T-cell (primary cell): ENCODE measurements at regions not wholly inside any gene's neighbourhood (a gene's known extent, or its start where the extent isn't known, plus 50 kb on each side); places are given as distances from the start of the nearest gene placed in this dataset.
A peak's percentile ranks its signal among the peaks of the same experiment; 100 is the strongest.

ENCODE experiments used
- ATAC-seq, 4 experiments: fragments of 200-7000 bp in 3 of 4; fragments of 150-1000 bp in 1 of 4; cut with Tn5 transposase; replicated peaks in 1 of 4; 1 replicate in 3 of 4; 2 replicates in 1 of 4; pipeline ENCODE4 v1.10.0; 2021; ENCODE audit warnings: moderate library complexity in 3 of 4, mild to moderate bottlenecking in 2 of 4, moderate number of reproducible peaks in 1 of 4
- CTCF ChIA-PET, 2 donors: fragments of 300-600 bp; sonication (Branson Sonifier 250); formaldehyde crosslinking; loops; one replicate each; lab custom pipeline; 2022; ENCODE audit warnings: antibody characterized with exemption in 2 of 2; lab: Charles Lee
- POLR2A ChIA-PET, 2 donors: fragments of 300-600 bp; sonication (Branson Sonifier 250); formaldehyde crosslinking; loops; one replicate each; lab custom pipeline; 2022; ENCODE audit warnings: antibody characterized with exemption in 2 of 2; lab: Charles Lee
- DNase-seq, 35 experiments: peaks; one replicate each; pipeline versions ENCODE4 v3.0.0 to v3.0.0-alpha.2; 2013 to 2023
- H3K27ac ChIP-seq: one replicate; pipeline ENCODE4 v1.5.1; 2013; ENCODE audit warnings: low read length
- H3K27me3 ChIP-seq, 2 experiments: replicated peaks in 1 of 2; 1 replicate in 1 of 2; 2 replicates in 1 of 2; pipeline versions ENCODE4 v1.6.1 to v1.7.0; 2013; ENCODE audit warnings: low read length in 1 of 2, mixed read lengths in 1 of 2; ENCODE audit not compliant: control insufficient read depth in 2 of 2, insufficient read depth in 2 of 2; ENCODE audit errors: extremely low read depth in 1 of 2
- H3K36me3 ChIP-seq, 2 donors: 1 replicate in 1 of 2; 2 replicates in 1 of 2; pipeline versions ENCODE4 v1.6.1 to v1.7.0; 2013; ENCODE audit warnings: low read length in 1 of 2; ENCODE audit not compliant: control insufficient read depth in 2 of 2, insufficient read depth in 1 of 2; ENCODE audit errors: extremely low read depth in 1 of 2
- H3K4me1 ChIP-seq, 2 experiments: 1 replicate in 1 of 2; 2 replicates in 1 of 2; pipeline versions ENCODE4 v1.6.1 to v1.7.0; 2013; ENCODE audit warnings: low read length in 2 of 2, mixed read lengths in 1 of 2; ENCODE audit not compliant: insufficient read depth in 2 of 2, control insufficient read depth in 1 of 2; ENCODE audit errors: extremely low read depth in 1 of 2
- H3K4me3 ChIP-seq, 2 donors: 1 replicate in 1 of 2; 2 replicates in 1 of 2; pipeline versions ENCODE4 v1.5.1 to v1.7.0; 2013; ENCODE audit warnings: mild to moderate bottlenecking in 2 of 2, low read length in 1 of 2, moderate library complexity in 1 of 2; ENCODE audit not compliant: control insufficient read depth in 1 of 2; ENCODE audit errors: extremely low read depth in 1 of 2
- H3K9me3 ChIP-seq: 2 replicates; pipeline ENCODE4 v1.7.0; 2013
- H3K27ac Mint-ChIP-seq, 2 donors: one replicate each; pipeline ENCODE4 v1.8.0; 2020 to 2021; ENCODE audit warnings: mild to moderate bottlenecking in 2 of 2, mixed read lengths in 2 of 2
- H3K27me3 Mint-ChIP-seq, 2 donors: one replicate each; pipeline ENCODE4 v1.8.0; 2021 to 2022; ENCODE audit warnings: mixed read lengths in 2 of 2
- H3K36me3 Mint-ChIP-seq: one replicate; pipeline ENCODE4 v1.8.0; 2021; ENCODE audit warnings: mixed read lengths
- H3K4me1 Mint-ChIP-seq, 3 donors: one replicate each; pipeline ENCODE4 v1.8.0; 2020 to 2022; ENCODE audit warnings: mixed read lengths in 3 of 3, mild to moderate bottlenecking in 1 of 3
- H3K4me3 Mint-ChIP-seq, 3 donors: one replicate each; pipeline ENCODE4 v1.8.0; 2020 to 2022; ENCODE audit warnings: mild to moderate bottlenecking in 3 of 3, mixed read lengths in 3 of 3, moderate library complexity in 3 of 3
- H3K9me3 Mint-ChIP-seq, 3 donors: one replicate each; pipeline ENCODE4 v1.8.0; 2020 to 2022; ENCODE audit warnings: mixed read lengths in 3 of 3
- WGBS: methylation state at CpG from one replicate; pipeline ENCODE4 v1.1.5; 2013; ENCODE audit warnings: missing lambda C conversion rate; ENCODE audit not compliant: insufficient coverage; 5-methylcytosine and 5-hydroxymethylcytosine counted together

- H3K4me3 Mint-ChIP-seq, result no peak overlapping the region
- H3K27ac Mint-ChIP-seq, result no peak overlapping the region
Observed at GRCh38 chr2:226673314-226673723, 126.3 kb downstream of the IRS1 start.

DNA sequence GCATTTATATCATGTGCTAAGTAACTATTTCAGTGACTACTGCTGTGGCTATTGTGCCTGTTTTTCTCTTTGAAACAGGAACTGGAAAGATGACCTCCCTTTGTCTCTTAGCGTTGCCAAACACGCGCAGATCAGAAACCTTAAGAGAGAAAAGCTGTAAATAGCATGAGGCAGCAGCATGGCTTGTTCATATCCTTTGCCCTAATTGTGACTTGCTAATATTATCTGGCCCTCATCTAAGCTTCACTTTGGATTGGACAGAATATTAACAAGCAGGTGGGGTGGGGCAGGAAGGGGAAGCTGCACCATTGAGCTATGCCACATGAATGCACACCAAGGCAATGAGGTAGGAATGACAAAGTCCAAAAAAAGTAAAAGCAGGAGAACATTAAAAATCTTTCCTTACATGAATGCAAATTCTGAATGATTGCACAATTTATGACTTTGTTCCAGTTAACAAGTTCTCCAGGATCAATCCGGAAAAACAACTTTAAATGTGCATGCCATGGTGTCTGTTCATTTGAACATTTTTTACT lies 128.4 kb downstream of the IRS1 start:
- no peak for ATAC-seq
- POLR2A ChIA-PET, result no interaction called here
- peaks cover 7 to 14% (median 12%) of the 10 kb centered on the region in 3 donors for H3K4me1 Mint-ChIP-seq
- H3K36me3 ChIP-seq, result no peaks in the 10 kb centered on the region
- H3K27me3 ChIP-seq, result peaks cover 0 to 3% of the 10 kb centered on the region in 2 experiments
- H3K36me3 Mint-ChIP-seq, result no peaks in the 10 kb centered on the region
- no peak overlapping the region for H3K4me3 Mint-ChIP-seq
- CTCF ChIA-PET, result no interaction called here
- peaks cover 25 to 31% of the 10 kb centered on the region in 2 donors for H3K27me3 Mint-ChIP-seq
- H3K4me1 ChIP-seq, result no peaks in the 10 kb centered on the region
- H3K4me3 ChIP-seq, result no peak overlapping the region
- no peaks in the 10 kb centered on the region for H3K9me3 ChIP-seq
- no peaks in the 10 kb centered on the region for H3K9me3 Mint-ChIP-seq
- H3K27ac Mint-ChIP-seq, result no peak overlapping the region
- DNase-seq, result no peak
- H3K27ac ChIP-seq, result no peak overlapping the region
- WGBS, result no CpG with 5 or more reads among the region's 4 CpGs

More at GRCh38 chr2:226673314-226673723, 126.3 kb downstream of the IRS1 start:
- no peaks in the 10 kb centered on the region for H3K36me3 ChIP-seq
- Mint-ChIP-seq H3K4me1 (peaks cover 7 to 14% (median 12%) of the 10 kb centered on the region in 3 donors), H3K36me3 (no peaks in the 10 kb centered on the region), H3K27me3 (peaks cover 25 to 30% of the 10 kb centered on the region in 2 donors), H3K9me3 (no peaks in the 10 kb centered on the region)
- no peak overlapping the region for H3K27ac ChIP-seq
- CTCF ChIA-PET, result interaction anchor here in 1 of 2 donors (1.4 kb wide), 1 partner anchor 10 kb away, joined by 3 read pairs; no protein-coding TSS in a partner anchor
- POLR2A ChIA-PET, result no interaction called here
- no peaks in the 10 kb centered on the region for H3K4me1 ChIP-seq
- peaks cover 0 to 3% of the 10 kb centered on the region in 2 experiments for H3K27me3 ChIP-seq
- 8% methylated on average over 2 of the region's 4 CpGs for WGBS
- peak in 1 of 35 experiments; percentile 5 for DNase-seq
- no peak overlapping the region for H3K4me3 ChIP-seq
- no peaks in the 10 kb centered on the region for H3K9me3 ChIP-seq
- no peak for ATAC-seq

DNA sequence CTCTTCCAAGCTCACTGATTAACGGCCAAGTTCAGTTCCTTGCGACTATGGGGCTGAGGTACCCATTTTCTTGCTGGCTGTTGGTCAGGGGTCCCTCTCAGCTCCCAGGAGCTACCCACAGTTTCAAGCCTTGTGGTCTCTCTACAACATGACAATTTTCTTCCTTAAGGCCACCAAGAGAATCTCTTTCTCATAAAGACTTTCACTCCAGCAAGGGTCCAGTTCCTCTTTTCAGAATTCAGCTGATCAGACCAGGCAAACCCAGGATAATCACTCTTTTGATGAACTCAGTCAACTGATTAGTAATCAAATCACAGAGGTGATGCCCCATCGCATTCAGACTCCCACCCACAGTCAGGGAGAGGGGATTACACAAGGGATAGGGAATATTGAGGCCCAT lies 129.7 kb downstream of the IRS1 start:
- H3K36me3 ChIP-seq, result no peaks in the 10 kb centered on the region
- H3K4me3 ChIP-seq, result no peak overlapping the region
- no peak for DNase-seq
- ChIA-PET POLR2A (no interaction called here), CTCF (no interaction called here)
- no peak overlapping the region for H3K27ac Mint-ChIP-seq
- peaks cover 7 to 14% (median 12%) of the 10 kb centered on the region in 3 donors for H3K4me1 Mint-ChIP-seq
- H3K36me3 Mint-ChIP-seq, result no peaks in the 10 kb centered on the region
- WGBS, result 93% methylated on average over 2 of the region's 3 CpGs
- no peak overlapping the region for H3K27ac ChIP-seq
- no peaks in the 10 kb centered on the region for H3K4me1 ChIP-seq
- peaks cover 25% of the 10 kb centered on the region in 2 donors for H3K27me3 Mint-ChIP-seq
- peaks cover 0 to 3% of the 10 kb centered on the region in 2 experiments for H3K27me3 ChIP-seq
- no peaks in the 10 kb centered on the region for H3K9me3 Mint-ChIP-seq
- H3K4me3 Mint-ChIP-seq, result no peak overlapping the region
- H3K9me3 ChIP-seq, result no peaks in the 10 kb centered on the region
- ATAC-seq, result no peak

DNA sequence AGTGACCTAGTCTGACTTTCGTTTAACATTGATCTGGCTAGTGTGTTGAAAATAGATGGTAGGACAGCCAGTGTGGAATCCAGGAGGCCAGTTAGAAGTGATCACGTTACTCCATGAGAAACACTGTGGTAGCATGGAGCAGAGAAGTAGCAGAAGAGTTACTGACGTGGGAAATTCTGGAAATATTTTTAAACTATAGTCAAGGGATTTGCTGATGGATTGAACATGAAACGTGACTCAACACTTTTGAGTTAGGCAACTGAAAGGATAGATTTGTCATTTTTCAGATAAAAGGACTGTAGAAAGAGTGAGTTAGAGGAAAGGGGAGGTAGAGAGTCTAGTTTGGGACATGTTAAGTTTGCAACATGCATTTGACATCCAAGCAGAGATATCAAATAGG lies 130.4 kb downstream of the IRS1 start:
- H3K4me1 ChIP-seq, result no peaks in the 10 kb centered on the region
- H3K4me3 Mint-ChIP-seq, result no peak overlapping the region
- no peaks in the 10 kb centered on the region for H3K9me3 ChIP-seq
- no peaks in the 10 kb centered on the region for H3K36me3 Mint-ChIP-seq
- WGBS, result 55% methylated on average over 4 of the region's 4 CpGs
- no peak overlapping the region for H3K4me3 ChIP-seq
- H3K27ac ChIP-seq, result no peak overlapping the region
- H3K27me3 Mint-ChIP-seq, result peaks cover 19 to 25% of the 10 kb centered on the region in 2 donors
- DNase-seq (no peak), ATAC-seq (no peak)
- no peak overlapping the region for H3K27ac Mint-ChIP-seq
- POLR2A ChIA-PET, result no interaction called here
- CTCF ChIA-PET, result no interaction called here
- no peaks in the 10 kb centered on the region for H3K9me3 Mint-ChIP-seq
- H3K27me3 ChIP-seq, result peaks cover 0 to 3% of the 10 kb centered on the region in 2 experiments
- peaks cover 7 to 14% (median 12%) of the 10 kb centered on the region in 3 donors for H3K4me1 Mint-ChIP-seq
- H3K36me3 ChIP-seq, result no peaks in the 10 kb centered on the region

DNA sequence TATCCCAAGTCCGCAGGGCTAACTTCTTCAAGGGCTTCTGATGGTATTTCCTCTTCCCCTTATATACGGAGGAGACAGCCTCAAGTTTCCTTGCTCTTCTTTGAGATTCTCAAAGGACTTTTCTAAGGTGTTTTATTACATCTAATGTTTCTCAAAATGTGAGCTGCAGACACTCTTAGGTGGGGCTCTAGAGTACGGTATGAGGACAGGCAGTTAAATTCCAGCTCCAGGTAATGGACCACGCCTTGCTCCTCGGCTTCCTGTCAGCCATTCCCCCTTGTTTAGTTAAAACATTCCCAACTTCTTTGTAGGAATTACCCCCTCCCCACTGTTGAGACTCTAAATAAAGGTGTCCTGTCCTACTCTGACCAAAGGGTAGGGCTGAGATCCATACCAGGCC lies 131.9 kb downstream of the IRS1 start:
- Mint-ChIP-seq H3K27me3 (peaks cover 13 to 28% of the 10 kb centered on the region in 2 donors), H3K36me3 (no peaks in the 10 kb centered on the region), H3K4me3 (no peak overlapping the region), H3K27ac (no peak overlapping the region), H3K9me3 (no peaks in the 10 kb centered on the region), H3K4me1 (peaks cover 0 to 3% (median 0%) of the 10 kb centered on the region in 3 donors)
- no peak overlapping the region for H3K27ac ChIP-seq
- no peak for ATAC-seq
- H3K36me3 ChIP-seq, result no peaks in the 10 kb centered on the region
- peaks cover 0 to 3% of the 10 kb centered on the region in 2 experiments for H3K27me3 ChIP-seq
- DNase-seq, result no peak
- H3K4me3 ChIP-seq, result no peak overlapping the region
- ChIA-PET CTCF (no interaction called here), POLR2A (no interaction called here)
- no peaks in the 10 kb centered on the region for H3K4me1 ChIP-seq
- WGBS, result no CpG with 5 or more reads among the region's 5 CpGs
- no peaks in the 10 kb centered on the region for H3K9me3 ChIP-seq

GRCh38 chr2:226665306-226665831 lies 134.3 kb downstream of the IRS1 start:
- CTCF ChIA-PET, result no interaction called here
- Mint-ChIP-seq H3K27ac (peak overlapping the region in 1 of 2 donors; percentile 16), H3K4me3 (no peak overlapping the region), H3K27me3 (peaks cover 11 to 31% of the 10 kb centered on the region in 2 donors), H3K9me3 (no peaks in the 10 kb centered on the region), H3K36me3 (no peaks in the 10 kb centered on the region), H3K4me1 (no peaks in the 10 kb centered on the region)
- DNase-seq (no peak), ATAC-seq (no peak)
- no peak overlapping the region for H3K27ac ChIP-seq
- H3K36me3 ChIP-seq, result no peaks in the 10 kb centered on the region
- POLR2A ChIA-PET, result no interaction called here
- H3K4me3 ChIP-seq, result no peak overlapping the region
- H3K9me3 ChIP-seq, result no peaks in the 10 kb centered on the region
- H3K27me3 ChIP-seq, result peaks cover 0 to 3% of the 10 kb centered on the region in 2 experiments
- WGBS, result no CpG with 5 or more reads among the region's 3 CpGs
- H3K4me1 ChIP-seq, result no peaks in the 10 kb centered on the region
